Uterus (tissue), 3 donors: ENCODE measurements at regions not wholly inside any gene's neighbourhood (a gene's known extent, or its start where the extent isn't known, plus 50 kb on each side); places are given as distances from the start of the nearest gene placed in this dataset.

Source experiments
- DNase-seq, 2 donors: peaks; one replicate each; pipeline ENCODE4 v3.0.0-alpha.2; 2019 to 2020
- H3K27ac ChIP-seq, 2 donors: fragments of 200-600 bp; sonication (generic); 1 replicate in 1 of 2; 2 replicates in 1 of 2; pipeline ENCODE4 v1.5.1; 2016 to 2018
- H3K27me3 ChIP-seq, 2 donors: fragments of 200-600 bp; sonication (generic); one replicate each; pipeline ENCODE4 v1.5.1; 2018 to 2019; ENCODE audit warnings: control low read depth in 1 of 2
- H3K36me3 ChIP-seq, 2 donors: fragments of 200-600 bp; sonication (generic); one replicate each; pipeline ENCODE4 v1.5.1; 2019; ENCODE audit warnings: control low read depth in 1 of 2
- H3K4me1 ChIP-seq, 2 donors: fragments of 200-600 bp; sonication (generic); one replicate each; pipeline ENCODE4 v1.5.1; 2018 to 2019; ENCODE audit warnings: control low read depth in 1 of 2
- H3K4me3 ChIP-seq, 2 donors: fragments of 200-600 bp; sonication (generic); 1 replicate in 1 of 2; 2 replicates in 1 of 2; pipeline ENCODE4 v1.5.1; 2018 to 2019; ENCODE audit warnings: mild to moderate bottlenecking in 1 of 2
- H3K9me3 ChIP-seq, 2 donors: fragments of 200-600 bp; sonication (generic); one replicate each; pipeline ENCODE4 v1.5.1; 2019; ENCODE audit warnings: control low read depth in 1 of 2
- CTCF ChIP-seq, 4 experiments: fragments of 200-600 bp in 2 of 4; fragments of 450-650 bp in 2 of 4; sonication (generic) in 2 of 4; IDR thresholded peaks; one replicate each; pipeline ENCODE4 v1.5.1; 2016 to 2019; ENCODE audit warnings: antibody characterized with exemption in 4 of 4, mild to moderate bottlenecking in 2 of 4, moderate library complexity in 1 of 4
- POLR2A ChIP-seq, 2 donors: fragments of 450-650 bp; IDR thresholded peaks; one replicate each; pipeline ENCODE4 v1.6.1; 2016; ENCODE audit warnings: antibody characterized with exemption in 2 of 2, mild to moderate bottlenecking in 1 of 2, moderate library complexity in 1 of 2
- intact Hi-C: fragments of 100-400 bp; cut with DNase I; formaldehyde crosslinking; loops from one replicate; pipeline ENCODE4 v1.15.1; 2023; ENCODE audit warnings: low total_unique reads
- donor health status: DM: yes; HTN: yes; CAD: no.

- H3K9me3 ChIP-seq: no peaks in the 10 kb centered on the region
- intact Hi-C loops: no loop called here
- DNase-seq: no peak
Observed at GRCh38 chr11:81941998-81942397, 791.7 kb downstream of the FAM181B start.

GRCh38 chr11:81932303-81932702, 801.4 kb downstream of the FAM181B start:
- Histone ChIP-seq H3K27me3 (no peaks in the 10 kb centered on the region), H3K4me3 (no peak overlapping the region), H3K4me1 (no peaks in the 10 kb centered on the region), H3K9me3 (no peaks in the 10 kb centered on the region), H3K36me3 (no peaks in the 10 kb centered on the region), H3K27ac (no peak overlapping the region)
- intact Hi-C loops: no loop called here
- TF ChIP-seq POLR2A (IDR thresholded peaks at IDR 0.05) (no peak), CTCF (IDR thresholded peaks at IDR 0.05) (no peak)
- DNase-seq: no peak

More at GRCh38 chr11:81941998-81942397, 791.7 kb downstream of the FAM181B start:
- Histone ChIP-seq H3K27me3 (no peaks in the 10 kb centered on the region), H3K4me3 (no peak overlapping the region), H3K4me1 (no peaks in the 10 kb centered on the region), H3K36me3 (no peaks in the 10 kb centered on the region), H3K27ac (no peak overlapping the region)
- TF ChIP-seq POLR2A (IDR thresholded peaks at IDR 0.05) (no peak), CTCF (IDR thresholded peaks at IDR 0.05) (no peak)

GRCh38 chr11:81920205-81920604, 813.5 kb downstream of the FAM181B start:
- Histone ChIP-seq H3K27me3 (no peaks in the 10 kb centered on the region), H3K27ac (no peak overlapping the region), H3K36me3 (no peaks in the 10 kb centered on the region), H3K4me3 (no peak overlapping the region), H3K9me3 (no peaks in the 10 kb centered on the region), H3K4me1 (no peaks in the 10 kb centered on the region)
- no peak for TF ChIP-seq CTCF (IDR thresholded peaks at IDR 0.05)
- no peak for TF ChIP-seq POLR2A (IDR thresholded peaks at IDR 0.05)
- intact Hi-C loops: no loop called here
- no peak for DNase-seq

GRCh38 chr11:81916451-81916850, 817.2 kb downstream of the FAM181B start:
- no peaks in the 10 kb centered on the region for H3K4me1 ChIP-seq
- intact Hi-C loops: no loop called here
- no peak for DNase-seq
- H3K36me3 ChIP-seq: no peaks in the 10 kb centered on the region
- no peak overlapping the region for H3K27ac ChIP-seq
- H3K27me3 ChIP-seq: no peaks in the 10 kb centered on the region
- no peaks in the 10 kb centered on the region for H3K9me3 ChIP-seq
- TF ChIP-seq CTCF (IDR thresholded peaks at IDR 0.05) (no peak), POLR2A (IDR thresholded peaks at IDR 0.05) (no peak)
- H3K4me3 ChIP-seq: no peak overlapping the region

- Histone ChIP-seq H3K4me1 (no peaks in the 10 kb centered on the region), H3K27ac (no peak overlapping the region), H3K27me3 (no peaks in the 10 kb centered on the region), H3K4me3 (no peak overlapping the region), H3K36me3 (no peaks in the 10 kb centered on the region), H3K9me3 (no peaks in the 10 kb centered on the region)
- intact Hi-C loops: no loop called here
- no peak for TF ChIP-seq POLR2A (IDR thresholded peaks at IDR 0.05)
- TF ChIP-seq CTCF (IDR thresholded peaks at IDR 0.05): no peak
- DNase-seq: no peak
Observed at GRCh38 chr11:81915045-81915444, 818.6 kb downstream of the FAM181B start.
